NCI-H2029 treated with DMSO at 0.1 percent for 48 hours (cell line): ENCODE measurements at regions not wholly inside any gene's neighbourhood (a gene's known extent, or its start where the extent isn't known, plus 50 kb on each side); places are given as distances from the start of the nearest gene placed in this dataset.

Source experiments
- DNase-seq: peaks from one replicate; lab custom pipeline; 2025; lab: John Stamatoyannopoulos, UW

DNA sequence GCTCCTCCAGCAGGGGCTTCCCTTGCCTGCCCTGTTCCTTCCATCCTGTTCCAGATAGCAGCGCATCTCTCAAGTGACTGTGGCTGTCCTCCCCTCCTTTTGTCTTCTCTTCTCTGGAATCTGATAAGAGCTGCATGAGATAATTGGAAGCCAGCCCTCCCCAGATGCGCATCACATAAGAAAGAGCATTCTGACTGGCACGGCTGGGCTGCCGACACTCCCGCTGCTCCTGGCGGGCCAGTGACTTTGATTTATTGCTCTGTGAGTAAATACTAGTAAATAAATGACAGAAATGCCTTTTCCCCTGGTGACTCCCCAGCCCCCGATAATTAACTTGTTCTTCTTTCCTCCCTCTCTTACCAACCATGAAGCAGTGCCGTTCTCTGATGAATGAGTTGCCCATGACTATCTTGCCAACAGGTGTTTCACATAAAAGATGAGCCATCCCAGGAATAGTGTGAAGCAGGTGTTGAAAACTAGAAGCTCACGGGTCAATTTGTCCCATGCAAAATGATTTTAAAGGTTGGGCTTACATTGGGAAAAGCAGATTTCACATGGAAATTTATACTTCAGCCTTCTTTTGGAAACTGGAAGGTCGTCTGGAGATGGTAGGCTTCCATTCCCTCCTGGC is 212.3 kb downstream of the ERCC6L2 start:
- no peak for DNase-seq

DNA sequence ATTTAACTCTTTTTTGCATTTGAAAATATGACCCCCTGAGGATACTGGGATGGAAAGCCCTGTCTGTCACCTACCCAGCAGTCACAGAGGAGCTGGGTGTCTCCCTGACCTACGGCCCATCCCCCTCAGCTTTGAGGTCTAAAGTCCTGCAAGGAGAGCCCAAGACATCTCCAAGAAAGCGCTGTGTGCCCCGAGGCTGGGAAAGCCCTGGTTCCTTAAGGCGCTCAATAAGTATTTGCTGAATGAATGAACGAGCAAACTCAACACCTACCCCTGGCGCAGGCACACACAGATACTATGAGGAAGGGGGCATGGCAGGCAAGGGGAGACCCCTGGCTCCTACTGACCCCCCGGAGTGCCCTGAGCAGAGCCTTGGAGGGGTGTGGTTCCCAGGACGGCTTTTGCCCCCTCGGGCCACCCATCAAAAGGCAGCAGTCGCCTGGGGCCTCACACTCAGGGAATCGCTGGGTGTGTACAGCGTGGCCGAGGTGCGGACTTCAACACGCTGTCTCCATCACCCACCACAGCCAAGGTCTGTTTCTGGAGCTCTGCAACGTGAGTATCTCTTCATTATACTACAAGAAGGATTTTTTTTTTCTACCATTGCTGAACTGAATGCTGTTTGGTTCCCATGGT is 211.6 kb downstream of the ERCC6L2 start:
- no peak for DNase-seq

GRCh38 chr9:96085491-96086143 is 210.1 kb downstream of the ERCC6L2 start:
- no peak for DNase-seq

- no peak for DNase-seq
Observed at GRCh38 chr9:96084331-96084734, 208.8 kb downstream of the ERCC6L2 start.

GRCh38 chr9:96082516-96083232 is 207.2 kb downstream of the ERCC6L2 start:
- no peak for DNase-seq

DNA sequence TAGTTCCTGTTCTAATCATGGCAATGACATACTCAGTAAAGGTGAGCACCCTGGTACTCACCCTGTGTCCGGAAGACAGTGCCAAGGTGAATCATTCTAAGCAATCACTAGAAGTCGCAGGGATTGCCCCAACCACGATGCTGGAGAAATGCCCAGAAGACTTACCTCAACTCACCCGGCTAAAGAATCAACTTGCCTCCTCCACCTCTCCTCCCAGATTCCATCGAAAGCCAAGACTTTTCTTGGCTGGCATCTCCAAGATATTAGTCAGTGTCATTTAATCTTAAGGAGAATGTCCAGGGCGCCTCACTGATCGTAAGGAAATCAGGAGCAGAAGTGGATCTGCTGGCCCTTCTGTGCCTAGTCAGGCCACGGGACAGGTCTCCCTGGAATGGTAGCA is 204.9 kb downstream of the ERCC6L2 start:
- DNase-seq, result no peak

DNA sequence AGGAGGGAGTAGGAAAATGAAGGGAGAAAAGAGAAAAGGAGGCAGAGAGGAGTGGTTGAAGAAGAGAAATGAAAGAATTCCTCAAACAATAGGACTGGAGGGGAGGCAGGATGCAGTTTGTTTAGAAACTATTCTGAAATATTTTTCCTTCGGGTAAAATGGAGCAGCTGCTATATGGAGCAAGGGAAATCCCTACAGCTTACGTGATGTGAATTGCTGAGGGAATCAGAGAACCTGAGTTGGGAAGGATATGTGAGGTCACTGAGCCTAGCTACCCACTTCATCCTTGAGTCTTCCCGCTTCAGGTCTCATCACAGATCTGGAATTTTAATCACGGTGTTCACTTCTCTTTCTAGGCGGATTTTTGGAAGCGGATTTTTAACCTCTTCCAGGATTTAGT is 204.3 kb downstream of the ERCC6L2 start:
- no peak for DNase-seq

- DNase-seq, result no peak
Observed at GRCh38 chr9:96078897-96079490, 203.5 kb downstream of the ERCC6L2 start.

DNA sequence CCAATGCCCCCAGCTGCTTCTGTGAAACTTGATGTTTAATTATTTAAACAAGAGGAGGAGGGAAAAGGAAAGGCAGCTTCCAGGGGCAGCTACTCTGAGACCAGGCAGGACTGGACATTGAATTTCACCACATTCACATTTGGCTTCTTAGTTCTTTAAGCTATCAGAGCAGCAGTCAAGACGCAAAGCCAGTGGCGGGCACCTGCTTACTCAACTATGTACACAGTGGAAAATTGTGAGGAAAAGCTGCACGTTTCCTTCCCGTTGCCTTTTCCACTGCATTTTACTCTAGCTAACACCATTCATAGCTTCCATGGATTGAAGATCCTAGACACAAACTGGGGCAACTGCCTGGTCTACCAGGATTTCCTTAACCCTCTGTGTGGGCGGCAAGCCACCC is 200.3 kb downstream of the ERCC6L2 start:
- no peak for DNase-seq

GRCh38 chr9:96075111-96075510 is 199.6 kb downstream of the ERCC6L2 start:
- no peak for DNase-seq

GRCh38 chr9:96073531-96074480 is 198.3 kb downstream of the ERCC6L2 start:
- DNase-seq, result no peak

- no peak for DNase-seq
Observed at GRCh38 chr9:96072930-96073329, 197.4 kb downstream of the ERCC6L2 start.

DNA sequence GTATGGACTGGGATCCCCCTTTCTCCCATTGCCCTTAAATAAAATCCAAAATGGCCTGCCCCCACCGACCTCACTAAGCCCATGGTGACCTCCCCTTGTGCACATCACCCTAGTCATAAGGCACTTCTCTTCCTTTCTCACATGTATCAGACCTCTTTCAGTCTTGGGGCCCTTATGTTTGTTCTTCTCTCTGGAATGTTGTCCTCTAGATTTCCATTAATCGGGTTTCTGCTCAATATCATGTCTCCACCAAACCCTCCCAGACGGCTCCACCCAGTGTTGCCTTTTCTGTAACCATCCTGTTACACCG is 196.3 kb downstream of the ERCC6L2 start:
- no peak for DNase-seq

DNA sequence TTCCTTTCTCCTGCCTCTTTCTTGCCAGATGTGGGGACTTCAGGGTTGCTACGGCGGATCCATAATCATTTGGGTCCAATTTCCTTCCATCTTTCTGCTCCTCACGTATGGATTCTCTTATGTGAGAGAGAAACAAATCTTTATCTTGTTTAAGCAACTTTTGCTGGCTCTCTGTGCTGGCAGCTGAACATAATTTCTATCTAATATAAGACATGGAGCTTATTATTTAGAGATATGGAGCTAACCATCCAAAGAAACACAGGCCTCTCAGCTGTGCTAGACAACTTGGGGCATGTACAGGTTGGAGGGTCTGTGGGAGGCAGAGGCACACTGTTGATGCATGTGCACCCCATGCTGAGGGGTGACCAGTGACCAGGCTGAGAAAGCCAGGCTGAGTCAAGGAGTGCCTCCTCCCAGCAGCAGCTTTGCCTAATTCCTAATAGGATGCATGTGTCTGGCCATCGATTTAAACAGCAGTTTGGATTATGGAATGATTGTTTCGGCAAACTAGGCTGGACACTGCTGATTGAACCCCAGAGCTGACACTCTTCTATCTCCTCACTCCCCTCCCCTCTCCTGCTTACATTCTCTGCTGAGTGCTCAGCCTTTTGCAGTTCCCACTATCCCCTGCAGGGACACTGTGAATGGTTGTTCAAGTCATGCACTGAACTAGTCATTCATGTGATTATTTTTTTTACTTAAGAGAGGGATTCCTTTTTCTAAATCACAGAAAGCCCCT is 195.8 kb downstream of the ERCC6L2 start:
- no peak for DNase-seq

DNA sequence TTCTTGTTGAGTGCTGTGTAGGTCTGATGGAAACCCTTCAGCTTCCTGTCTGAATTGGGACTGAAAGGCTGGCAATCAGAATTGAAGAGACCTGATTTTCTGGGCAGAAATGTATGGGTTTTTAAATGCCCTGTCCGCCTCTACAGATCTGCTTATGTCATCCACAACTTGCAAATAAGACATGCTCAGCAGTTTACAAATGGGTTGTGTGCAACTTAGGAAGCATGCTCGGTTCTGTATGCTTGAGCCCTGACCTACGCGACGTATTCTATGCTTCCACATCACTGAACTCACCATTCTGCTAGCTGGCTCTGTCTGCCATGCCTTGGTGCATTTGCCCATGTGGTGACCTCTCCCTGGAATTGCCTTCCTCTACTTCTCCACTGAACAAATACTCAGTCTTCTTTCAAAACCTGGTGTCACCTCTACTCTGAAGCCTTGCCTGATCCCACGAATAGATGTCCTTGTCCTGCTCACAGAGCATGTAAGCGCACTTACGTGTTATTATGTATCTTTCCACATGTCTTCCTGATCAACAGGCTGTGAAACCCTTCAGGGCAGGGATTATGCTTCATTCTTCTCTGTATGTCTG is 194.2 kb downstream of the ERCC6L2 start:
- no peak for DNase-seq

DNA sequence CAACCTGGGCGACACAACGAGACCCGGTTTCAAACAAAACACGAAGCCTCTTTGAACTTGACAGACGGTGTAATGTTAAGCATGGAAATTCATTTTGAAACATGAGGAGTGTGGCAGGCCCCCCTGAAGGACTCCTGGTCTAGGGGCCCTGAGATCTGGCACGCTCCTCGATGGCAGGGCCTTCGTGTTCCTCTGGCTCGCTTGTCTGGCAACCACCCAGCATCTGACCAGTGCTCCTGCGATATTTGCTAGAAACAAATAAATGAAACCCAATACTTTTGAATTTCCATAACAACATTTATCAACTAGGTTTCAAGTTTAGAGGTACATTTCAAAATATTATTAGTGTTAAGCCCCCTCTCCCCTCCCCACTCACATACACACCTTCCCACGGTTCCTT is 193.0 kb downstream of the ERCC6L2 start:
- DNase-seq, result no peak

GRCh38 chr9:96067600-96067999 is 192.1 kb downstream of the ERCC6L2 start:
- no peak for DNase-seq

- DNase-seq, result no peak
Observed at GRCh38 chr9:96067004-96067403, 191.5 kb downstream of the ERCC6L2 start.

GRCh38 chr9:96065482-96066251 is 190.2 kb downstream of the ERCC6L2 start:
- no peak for DNase-seq
